ENCODE measurements at regions not wholly inside any gene's neighbourhood (a gene's known extent, or its start where the extent isn't known, plus 50 kb on each side); places are given as distances from the start of the nearest gene placed in this dataset.
A peak's percentile ranks its signal among the peaks of the same experiment; 100 is the strongest.

DNA sequence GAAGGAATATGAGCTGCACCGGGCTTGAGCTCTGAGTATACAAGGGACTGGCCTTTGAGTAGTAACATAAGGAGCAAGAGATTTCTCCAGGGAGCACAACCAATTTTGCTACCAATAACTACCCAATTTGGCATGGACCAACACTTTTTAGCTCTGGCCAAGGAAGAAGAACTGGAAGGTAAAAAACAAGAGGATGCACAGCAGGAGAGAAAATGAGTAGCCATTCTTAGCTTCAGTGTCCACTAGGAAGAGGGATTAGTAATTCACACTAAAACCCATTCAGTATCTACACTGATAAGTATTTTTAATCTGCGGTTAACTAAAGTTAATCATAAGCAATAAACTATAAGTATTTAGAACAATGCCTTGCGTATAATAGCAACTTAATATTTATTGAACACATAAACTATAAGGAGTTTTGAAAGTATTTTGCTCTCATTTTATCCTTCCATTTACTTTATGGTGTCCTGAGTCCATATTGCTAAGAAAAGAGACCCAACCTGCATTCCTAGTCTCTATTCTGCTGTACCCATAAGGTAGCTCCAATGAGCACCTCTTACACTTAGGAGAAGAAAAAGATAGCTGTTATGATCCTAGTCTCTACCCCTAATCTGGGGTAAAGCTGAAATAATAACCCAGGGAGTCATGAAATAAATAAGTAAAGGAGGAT, 268.9 kb downstream of the IGSF11 start:
- no peak for DNase-seq (ENCODE audit: low spot score)
- H3K36me3 Mint-ChIP-seq (ENCODE audit: low read depth, unreplicated experiment): no peaks in the 10 kb centered on the region
- TF ChIP-seq, protein P1, sequence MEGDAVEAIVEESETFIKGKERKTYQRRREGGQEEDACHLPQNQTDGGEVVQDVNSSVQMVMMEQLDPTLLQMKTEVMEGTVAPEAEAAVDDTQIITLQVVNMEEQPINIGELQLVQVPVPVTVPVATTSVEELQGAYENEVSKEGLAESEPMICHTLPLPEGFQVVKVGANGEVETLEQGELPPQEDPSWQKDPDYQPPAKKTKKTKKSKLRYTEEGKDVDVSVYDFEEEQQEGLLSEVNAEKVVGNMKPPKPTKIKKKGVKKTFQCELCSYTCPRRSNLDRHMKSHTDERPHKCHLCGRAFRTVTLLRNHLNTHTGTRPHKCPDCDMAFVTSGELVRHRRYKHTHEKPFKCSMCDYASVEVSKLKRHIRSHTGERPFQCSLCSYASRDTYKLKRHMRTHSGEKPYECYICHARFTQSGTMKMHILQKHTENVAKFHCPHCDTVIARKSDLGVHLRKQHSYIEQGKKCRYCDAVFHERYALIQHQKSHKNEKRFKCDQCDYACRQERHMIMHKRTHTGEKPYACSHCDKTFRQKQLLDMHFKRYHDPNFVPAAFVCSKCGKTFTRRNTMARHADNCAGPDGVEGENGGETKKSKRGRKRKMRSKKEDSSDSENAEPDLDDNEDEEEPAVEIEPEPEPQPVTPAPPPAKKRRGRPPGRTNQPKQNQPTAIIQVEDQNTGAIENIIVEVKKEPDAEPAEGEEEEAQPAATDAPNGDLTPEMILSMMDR (IDR thresholded peaks at IDR 0.05; ENCODE audit: unreplicated experiment): no peak
- no peak overlapping the region for H3K4me3 Mint-ChIP-seq (ENCODE audit: unreplicated experiment)
- H3K4me1 Mint-ChIP-seq (ENCODE audit: unreplicated experiment): no peaks in the 10 kb centered on the region
- H3K9me3 Mint-ChIP-seq (ENCODE audit: unreplicated experiment): no peaks in the 10 kb centered on the region
- no peak overlapping the region for H3K27ac Mint-ChIP-seq (ENCODE audit: unreplicated experiment)
- no peaks in the 10 kb centered on the region for H3K27me3 Mint-ChIP-seq (ENCODE audit: unreplicated experiment)

DNA sequence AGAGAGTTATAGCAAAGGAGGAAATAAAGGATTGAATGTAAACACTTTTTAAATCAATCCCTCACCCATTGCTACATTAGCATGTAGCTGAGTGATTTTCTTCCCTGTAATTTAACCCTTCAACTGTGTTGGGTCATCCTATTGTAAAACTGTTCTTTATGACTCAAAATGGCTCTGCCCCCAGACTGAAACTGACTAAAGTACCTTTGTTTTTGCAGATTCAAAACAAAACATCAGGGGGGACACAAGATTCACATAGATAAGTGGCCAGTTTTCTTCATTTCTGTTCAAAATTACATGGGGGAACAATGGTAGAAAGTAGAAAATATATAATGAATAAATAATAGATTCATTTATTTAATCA, 268.4 kb downstream of the IGSF11 start:
- DNase-seq (ENCODE audit: low spot score): no peak
- Mint-ChIP-seq H3K4me1 (ENCODE audit: unreplicated experiment) (no peaks in the 10 kb centered on the region), H3K9me3 (ENCODE audit: unreplicated experiment) (no peaks in the 10 kb centered on the region), H3K4me3 (ENCODE audit: unreplicated experiment) (no peak overlapping the region), H3K36me3 (ENCODE audit: low read depth, unreplicated experiment) (no peaks in the 10 kb centered on the region), H3K27me3 (ENCODE audit: unreplicated experiment) (no peaks in the 10 kb centered on the region), H3K27ac (ENCODE audit: unreplicated experiment) (no peak overlapping the region)
- TF ChIP-seq, protein P1 (IDR thresholded peaks at IDR 0.05; ENCODE audit: unreplicated experiment): no peak

DNA sequence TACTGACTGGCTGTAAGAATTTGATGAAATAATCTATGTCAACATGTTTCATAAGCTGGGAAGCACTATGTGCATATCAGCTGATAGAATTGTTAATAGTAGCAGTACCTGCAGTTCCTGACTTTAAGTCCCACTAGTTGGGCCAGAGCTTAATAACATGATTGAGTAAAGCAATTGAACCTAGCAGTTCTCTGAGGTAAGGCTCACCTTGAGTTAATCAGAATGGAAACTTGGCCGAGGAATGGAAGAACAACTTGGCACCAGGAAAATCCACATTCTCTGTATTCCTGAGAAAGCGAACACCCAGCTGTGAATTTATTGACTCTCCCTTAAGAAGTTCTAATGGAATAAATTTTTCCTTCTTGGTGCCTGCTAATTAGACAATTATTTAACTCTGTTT, 262.6 kb downstream of the IGSF11 start:
- H3K9me3 Mint-ChIP-seq (ENCODE audit: unreplicated experiment): no peaks in the 10 kb centered on the region
- peak overlapping the region; percentile 6 for H3K27ac Mint-ChIP-seq (ENCODE audit: unreplicated experiment)
- H3K27me3 Mint-ChIP-seq (ENCODE audit: unreplicated experiment): no peaks in the 10 kb centered on the region
- no peak for DNase-seq (ENCODE audit: low spot score)
- no peak overlapping the region for H3K4me3 Mint-ChIP-seq (ENCODE audit: unreplicated experiment)
- peaks cover 9% of the 10 kb centered on the region for H3K4me1 Mint-ChIP-seq (ENCODE audit: unreplicated experiment)
- H3K36me3 Mint-ChIP-seq (ENCODE audit: low read depth, unreplicated experiment): no peaks in the 10 kb centered on the region
- TF ChIP-seq, protein P1 (IDR thresholded peaks at IDR 0.05; ENCODE audit: unreplicated experiment): no peak

DNA sequence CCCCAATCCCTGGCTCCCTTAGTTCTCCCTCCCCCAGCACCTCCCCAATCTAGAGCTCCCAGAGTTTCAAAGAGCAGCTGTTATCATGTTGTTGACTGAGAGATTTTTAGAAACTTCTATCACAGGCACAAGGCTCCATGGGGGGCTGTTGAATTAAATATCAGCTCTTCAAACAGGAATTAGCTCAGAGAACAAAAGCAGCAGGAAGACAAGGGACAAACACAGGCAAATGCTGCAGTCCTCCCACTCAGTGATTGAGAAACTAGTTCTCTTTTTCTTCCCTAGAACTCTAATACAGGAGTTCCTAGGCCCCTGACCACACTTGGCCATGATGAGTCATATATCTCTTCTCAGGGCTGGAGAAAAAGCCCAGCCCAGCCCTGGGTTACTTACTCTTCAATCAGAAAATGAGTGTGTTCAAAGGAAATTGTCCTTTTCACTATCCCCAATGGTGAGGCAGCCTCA, 262.1 kb downstream of the IGSF11 start:
- H3K9me3 Mint-ChIP-seq (ENCODE audit: unreplicated experiment): no peaks in the 10 kb centered on the region

DNA sequence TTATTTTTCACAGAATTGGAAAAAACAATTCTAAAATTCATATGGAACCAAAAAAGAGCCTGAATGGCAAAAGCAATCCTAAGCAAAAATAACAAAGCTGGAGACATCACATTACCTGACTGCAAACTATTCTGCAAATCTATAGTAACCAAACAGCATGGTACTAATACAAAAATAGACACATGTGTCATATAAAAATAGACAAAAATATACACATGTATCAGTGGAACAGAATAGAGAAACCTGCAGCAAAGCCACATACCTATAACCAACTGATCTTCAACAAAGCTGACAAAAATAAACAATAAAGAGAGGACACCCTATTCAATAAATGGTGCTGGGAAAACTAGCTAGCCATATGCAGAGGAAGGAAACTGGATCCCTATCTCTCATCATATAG, 259.6 kb downstream of the IGSF11 start:
- TF ChIP-seq, protein P1 (IDR thresholded peaks at IDR 0.05; ENCODE audit: unreplicated experiment): no peak
- Mint-ChIP-seq H3K36me3 (ENCODE audit: low read depth, unreplicated experiment) (no peaks in the 10 kb centered on the region), H3K27me3 (ENCODE audit: unreplicated experiment) (no peaks in the 10 kb centered on the region)

More for the DNA sequence above, 262.1 kb downstream of the IGSF11 start:
- Mint-ChIP-seq H3K36me3 (ENCODE audit: low read depth, unreplicated experiment) (no peaks in the 10 kb centered on the region), H3K4me3 (ENCODE audit: unreplicated experiment) (no peak overlapping the region), H3K4me1 (ENCODE audit: unreplicated experiment) (peaks cover 9% of the 10 kb centered on the region), H3K27me3 (ENCODE audit: unreplicated experiment) (no peaks in the 10 kb centered on the region), H3K27ac (ENCODE audit: unreplicated experiment) (peak overlapping the region; percentile 6)
- TF ChIP-seq, protein P1 (IDR thresholded peaks at IDR 0.05; ENCODE audit: unreplicated experiment): no peak
- no peak for DNase-seq (ENCODE audit: low spot score)

More for the DNA sequence above, 259.6 kb downstream of the IGSF11 start:
- no peaks in the 10 kb centered on the region for H3K9me3 Mint-ChIP-seq (ENCODE audit: unreplicated experiment)
- H3K4me3 Mint-ChIP-seq (ENCODE audit: unreplicated experiment): no peak overlapping the region
- H3K4me1 Mint-ChIP-seq (ENCODE audit: unreplicated experiment): peaks cover 9% of the 10 kb centered on the region
- no peak for DNase-seq (ENCODE audit: low spot score)
- H3K27ac Mint-ChIP-seq (ENCODE audit: unreplicated experiment): no peak overlapping the region
